COLO829 (cell line): ENCODE measurements at regions not wholly inside any gene's neighbourhood (a gene's known extent, or its start where the extent isn't known, plus 50 kb on each side); places are given as distances from the start of the nearest gene placed in this dataset.

Experiments
- DNase-seq: peaks from one replicate; pipeline ENCODE4 v3.0.0; 2012; ENCODE audit warnings: low spot score

DNA sequence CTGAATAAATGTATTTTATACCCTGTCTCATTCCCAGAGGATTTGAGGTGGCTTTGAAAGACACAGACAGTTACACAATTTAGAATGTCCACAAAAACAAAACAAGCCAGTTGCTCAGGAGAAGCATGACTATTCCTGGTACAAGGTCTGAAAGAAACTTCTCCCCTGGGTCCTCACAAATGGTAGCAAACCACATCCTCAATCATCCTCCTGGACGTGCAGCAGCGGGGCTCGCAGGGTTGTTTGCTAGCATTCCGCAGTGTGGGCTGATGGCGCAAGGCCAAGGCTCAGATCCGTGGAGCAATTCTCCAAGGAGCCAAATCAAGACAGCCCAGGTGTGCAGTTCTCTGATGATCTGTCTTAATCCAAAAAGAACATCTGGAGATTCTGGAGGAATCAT, 210.3 kb downstream of the ACTL7B start:
- DNase-seq = no peak

DNA sequence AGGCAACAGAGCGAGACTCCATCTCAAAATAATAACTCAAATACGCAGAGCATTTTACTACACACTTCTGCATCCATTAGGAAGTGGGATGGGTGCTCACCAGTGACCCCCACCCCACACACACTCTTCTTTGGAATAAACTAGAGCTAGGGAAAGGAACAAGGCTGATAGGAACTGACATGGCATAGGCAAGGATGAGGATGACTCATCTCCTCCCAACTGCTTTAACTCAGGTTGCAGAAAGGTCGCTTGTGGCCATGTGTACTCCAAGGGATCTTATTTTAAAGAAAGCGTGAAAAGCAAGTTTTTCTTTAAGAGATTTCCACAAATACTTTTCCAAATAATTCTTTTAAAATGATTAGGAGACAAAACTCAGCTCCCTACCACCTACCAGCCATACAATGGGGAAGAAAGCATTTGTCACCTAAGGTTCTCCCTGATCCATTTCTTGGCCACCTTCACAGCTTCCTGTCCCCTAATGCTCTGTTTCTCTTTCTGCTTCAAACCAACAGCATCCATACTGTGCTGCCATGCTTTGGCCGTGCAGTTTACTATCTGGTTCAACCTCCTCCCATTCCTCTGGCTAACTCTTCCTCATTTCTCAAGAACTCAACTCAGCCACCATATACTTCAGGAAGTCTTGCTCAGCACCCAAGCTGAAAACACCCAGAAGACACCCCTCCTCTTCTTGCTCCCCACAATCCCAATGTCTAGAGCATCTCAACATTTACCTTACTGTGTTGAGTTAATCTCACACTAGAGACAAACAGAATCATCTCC, 211.9 kb downstream of the ACTL7B start:
- DNase-seq = no peak

DNA sequence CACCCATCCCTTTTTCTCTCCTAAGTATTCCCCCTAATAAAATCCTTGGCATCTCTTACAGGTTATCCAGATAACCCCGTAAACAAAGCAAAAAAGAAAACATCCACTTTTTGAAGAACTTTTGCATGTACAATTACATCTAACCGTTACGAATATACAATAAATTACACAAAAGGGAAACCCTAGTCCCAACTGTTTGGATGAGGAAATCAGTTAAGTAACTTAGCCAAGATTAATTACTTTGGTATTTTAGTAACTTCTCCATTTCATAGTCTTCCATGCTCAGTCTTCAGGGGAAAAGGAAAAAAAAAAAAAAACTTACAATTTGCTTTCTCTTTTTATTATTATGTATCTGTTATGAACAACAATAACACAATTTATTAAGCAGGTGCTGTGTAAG, 212.9 kb downstream of the ACTL7B start:
- no peak for DNase-seq

DNA sequence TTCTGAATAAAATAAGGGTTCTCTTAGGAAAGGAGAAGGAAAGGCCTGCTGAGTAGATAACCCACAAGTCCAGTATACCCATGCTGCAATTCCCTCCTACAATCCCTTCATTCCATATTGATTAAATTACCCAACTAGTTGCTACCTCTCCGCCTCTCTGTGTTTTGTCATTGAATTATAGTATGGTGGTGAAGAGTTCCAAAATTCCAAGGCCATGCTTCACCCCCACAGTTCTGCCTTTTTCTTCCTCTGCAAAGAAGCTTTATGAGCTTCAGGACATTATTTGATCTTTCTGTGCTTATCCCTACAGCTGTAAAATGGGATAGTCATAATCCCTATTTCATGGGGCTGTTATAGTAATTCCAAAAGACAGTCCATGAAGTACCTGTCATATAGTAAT, 215.6 kb downstream of the ACTL7B start:
- DNase-seq = no peak

DNA sequence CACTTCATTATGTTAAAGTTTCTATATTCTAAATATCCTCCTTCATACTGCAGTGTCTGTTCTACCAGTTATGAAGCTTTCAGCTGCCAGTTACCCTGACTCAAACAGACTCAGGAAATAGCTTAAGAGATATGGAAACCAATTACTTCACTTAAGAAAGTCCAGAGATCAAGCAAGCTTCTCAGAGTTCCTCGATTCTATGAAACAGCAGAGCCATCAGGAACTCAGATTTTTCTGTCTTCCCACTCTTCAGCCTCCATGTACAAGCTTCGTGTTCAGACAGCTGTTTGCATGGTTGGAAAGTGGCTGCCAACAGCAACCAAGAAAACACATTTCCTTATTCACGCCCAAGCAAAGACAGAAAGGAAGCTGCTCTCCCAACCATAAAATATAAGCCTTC, 216.1 kb downstream of the ACTL7B start:
- no peak for DNase-seq

DNA sequence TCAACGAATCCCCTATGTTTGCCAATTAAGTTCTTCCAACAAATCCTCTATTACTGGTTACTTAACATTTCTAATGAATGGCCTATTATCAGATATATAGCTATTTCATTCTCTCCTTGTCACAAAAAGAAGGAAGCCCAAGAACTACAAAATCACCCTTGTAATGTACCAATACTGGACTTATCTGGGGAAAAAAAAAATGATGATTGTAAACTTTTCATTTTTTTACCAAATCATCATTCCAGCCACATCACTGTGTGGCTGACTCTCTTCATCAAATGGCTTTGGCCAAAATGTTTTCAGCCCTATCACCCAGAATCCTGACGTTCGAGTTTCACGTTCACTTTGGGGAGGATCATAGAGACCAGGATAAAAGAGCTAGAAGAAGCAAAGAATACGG, 216.7 kb downstream of the ACTL7B start:
- DNase-seq = no peak

DNA sequence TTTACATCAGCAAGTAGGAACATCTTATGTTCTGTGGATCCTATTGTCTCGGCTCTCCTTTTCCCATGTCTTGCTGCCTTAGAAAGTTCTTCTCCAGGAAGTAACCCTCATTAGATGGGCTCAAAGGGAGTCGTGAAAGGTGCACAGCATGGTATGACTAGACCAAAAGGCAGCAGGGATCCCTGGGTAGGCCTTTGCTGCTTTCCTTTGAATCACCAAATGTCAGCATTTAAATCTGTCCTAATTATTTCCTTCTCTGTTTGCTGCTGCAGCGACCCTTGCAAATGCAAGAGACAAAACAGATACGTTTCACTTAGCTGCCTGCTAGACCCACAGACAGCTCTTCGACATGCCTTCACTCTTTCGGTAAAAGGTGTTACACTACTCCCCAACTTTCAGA, 218.4 kb downstream of the ACTL7B start:
- DNase-seq = no peak

DNA sequence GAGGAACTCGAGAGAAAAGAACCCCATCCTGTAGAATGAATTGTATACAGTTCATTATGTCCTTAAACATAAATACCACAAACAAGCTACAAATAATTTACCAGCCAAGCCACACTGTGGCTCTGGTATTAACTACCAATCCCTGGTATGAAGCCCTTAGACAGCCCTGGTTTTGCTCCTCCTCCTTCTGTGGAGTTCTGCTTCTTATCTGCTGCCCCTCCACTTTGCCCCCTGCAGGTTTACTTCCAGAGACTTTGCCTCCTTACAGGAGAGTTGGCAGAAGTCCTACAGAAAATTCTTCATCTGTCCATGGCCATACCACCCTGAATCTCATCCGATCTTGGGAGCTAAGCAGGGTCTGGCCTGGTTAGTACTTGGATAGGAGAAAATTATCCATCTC, 219.8 kb downstream of the ACTL7B start:
- DNase-seq = no peak

DNA sequence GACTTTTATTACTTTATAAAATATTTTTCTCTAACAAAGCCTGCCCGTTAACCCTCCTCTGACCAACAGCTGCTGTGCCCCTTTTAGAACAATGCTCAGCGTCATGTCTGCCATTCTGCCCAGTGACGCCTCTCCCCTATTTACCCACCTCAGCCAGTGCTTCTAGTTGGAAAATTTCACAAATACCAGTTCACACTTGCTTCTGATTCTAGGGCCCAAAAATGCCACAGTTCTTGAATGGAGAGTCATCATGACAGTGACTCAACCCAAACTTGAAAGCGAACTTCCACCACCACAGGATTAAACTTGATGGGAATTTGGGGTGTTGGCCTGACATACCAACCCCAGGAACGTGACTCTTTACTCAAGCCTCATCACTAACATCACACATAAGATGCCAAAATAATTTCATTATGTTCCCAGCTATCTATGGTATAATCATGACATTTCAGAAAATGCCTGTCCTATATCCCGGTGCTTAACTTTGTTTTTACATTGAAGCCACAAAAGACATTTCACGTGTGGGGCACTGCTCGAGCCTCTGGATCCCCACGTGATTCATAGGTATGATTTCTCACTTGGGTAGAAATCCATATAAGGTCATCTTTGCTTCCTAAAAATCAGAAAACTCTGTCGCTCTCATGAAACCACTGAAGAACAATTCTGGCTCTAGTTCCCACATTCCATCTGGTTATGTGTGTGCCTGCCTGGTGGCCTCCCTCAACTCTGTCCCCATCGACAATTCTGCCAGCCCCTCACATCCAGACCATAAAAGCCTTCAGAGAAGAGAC, 220.9 kb downstream of the ACTL7B start:
- no peak for DNase-seq

DNA sequence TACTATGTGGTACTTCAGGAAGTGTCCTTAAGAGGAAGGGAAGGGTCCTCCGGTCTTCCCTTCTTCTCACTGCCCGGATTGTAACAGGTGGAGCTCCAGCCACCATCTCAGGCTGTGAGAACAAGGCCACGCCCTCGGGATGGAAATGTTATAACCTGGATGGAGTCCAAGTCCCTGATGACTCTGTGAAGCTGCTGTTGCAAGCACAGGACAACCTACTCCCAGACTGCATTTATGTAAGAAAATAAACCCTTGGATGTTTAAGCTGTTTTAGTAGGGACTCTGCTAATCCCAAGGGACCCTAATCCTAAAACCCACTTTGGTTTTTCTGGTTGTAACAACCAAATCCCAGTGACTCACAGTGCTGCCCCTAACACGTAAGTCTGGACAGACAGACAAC, 221.6 kb downstream of the ACTL7B start:
- no peak for DNase-seq

DNA sequence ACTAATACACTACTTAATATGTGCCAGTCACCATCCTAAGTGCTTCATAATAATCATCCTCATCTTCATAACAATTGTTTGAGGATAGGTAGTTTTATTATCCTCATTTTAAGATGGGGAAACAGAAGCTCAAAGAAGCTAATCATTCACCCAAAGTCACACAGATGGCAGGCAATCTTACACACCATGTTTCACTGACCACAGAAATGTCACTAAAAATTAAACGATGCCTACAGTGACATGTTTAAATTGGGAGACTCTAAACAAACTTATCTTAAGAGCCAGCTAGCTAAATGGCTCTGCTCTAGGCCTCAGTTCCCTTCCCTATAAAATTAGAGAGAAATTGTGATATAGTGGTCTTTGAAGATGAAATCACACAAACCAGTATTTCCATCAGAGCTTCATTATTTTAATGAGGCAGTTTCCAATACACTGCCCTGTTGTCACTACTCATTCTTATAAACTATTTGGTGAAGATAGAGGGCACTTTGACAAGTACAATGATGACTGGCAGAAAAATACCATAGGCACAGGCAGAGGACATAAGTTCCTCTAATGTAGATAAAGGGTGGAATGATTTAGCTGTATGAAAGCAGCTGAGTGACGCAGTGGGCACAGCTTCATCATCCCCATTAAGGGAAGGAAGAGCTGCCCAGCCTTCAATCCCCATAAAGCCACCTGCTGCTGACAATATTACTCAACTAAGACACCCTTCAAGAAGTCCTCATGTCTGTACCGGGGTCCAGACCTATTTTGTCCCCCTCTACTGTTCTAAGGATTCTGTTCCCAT, 224.1 kb downstream of the ACTL7B start:
- DNase-seq = no peak

DNA sequence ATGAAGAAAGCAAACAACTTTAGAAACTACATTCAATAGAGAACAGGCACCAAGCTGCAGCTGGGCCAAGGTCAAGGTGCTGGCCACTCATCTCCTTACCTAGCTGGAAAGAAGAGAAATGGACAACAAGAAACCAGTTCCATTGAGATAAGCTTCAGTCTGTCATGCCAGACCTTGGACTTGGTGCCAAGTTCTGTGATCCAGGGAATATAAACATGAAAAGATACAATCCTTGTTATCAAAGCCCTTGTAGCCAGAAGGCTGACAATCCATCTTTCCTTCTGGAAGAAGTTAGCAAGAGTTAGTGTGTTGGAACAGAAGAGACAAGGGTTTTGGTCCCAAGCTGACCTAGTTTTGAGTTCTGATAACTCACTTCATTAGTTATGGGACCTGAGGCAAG, 227.5 kb downstream of the ACTL7B start:
- no peak for DNase-seq

DNA sequence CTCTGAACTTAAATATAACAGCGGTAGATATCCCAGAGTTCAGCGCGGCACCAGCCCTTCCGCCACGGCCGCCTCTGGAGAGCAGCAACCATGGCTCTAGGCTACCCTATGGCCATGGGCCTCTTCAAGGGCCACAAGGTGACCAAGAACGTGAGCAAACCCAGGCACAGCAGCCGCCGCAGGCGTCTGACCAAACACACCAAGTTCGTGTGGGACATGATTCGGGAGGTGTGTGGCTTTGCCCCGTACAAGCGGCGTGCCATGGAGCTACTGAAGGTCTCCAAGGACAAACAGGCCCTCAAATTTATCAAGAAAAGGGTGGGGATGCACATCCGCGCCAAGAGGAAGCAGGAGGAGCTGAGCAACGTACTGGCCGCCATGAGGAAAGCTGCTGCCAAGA, 229.0 kb downstream of the ACTL7B start:
- DNase-seq = no peak

DNA sequence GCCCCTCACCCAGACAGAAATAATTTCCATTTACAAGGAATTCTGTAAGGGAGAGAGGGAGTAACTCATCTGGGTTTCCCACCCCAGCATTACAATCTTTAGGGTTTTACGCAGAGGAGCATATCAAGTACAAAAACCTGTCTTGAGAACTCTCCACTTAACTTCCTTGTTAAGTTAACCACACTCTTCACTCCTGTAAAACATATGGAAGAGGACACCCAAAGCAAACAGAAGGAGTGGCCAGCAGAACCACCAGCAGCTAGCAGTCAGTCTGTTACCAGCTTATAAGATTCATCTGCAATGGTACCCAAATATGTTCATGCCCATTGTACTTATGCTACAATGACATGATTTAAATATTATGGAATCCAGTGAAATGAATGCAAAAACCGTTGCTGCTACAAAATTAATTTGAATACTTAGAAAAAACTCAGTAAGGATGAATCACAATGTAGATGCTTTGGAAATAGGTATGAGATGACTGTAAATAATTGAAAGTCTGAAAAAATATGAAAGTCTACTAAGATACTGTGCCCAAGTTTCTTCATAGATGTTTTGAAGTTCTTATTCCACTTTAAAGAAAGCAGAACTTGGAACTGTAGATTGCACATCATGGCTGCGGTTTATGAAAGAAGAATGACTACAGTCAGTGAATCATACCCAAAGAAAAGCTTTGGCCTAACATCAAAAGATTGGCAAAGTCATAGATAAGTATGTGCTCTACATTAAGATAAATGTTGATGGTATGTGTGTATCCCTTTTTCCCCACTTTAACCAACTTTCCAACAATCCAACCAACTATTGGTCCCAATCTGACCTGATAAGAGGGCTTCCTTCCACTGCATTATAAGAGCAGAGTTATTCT, 233.6 kb downstream of the ACTL7B start:
- peak; percentile 66 for DNase-seq

DNA sequence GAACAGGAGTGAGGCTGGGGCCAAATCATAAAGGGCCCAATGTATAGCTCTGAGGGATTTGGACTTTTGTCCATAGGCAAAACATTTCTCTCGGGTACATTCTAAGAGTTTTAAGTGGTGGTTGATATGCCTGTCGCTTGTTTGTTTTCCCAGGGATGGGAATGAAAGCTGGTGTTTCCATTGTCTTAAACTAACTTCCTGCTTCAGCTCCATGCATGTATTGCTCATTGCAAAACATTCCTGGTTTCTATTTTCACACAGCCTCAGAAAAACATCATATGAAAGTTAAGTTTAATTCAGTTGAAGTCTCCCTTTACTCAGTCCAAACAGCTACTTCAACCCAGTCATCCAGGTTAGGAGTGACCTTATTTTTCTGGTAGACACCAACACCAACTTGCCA, 235.0 kb downstream of the ACTL7B start:
- DNase-seq = no peak

DNA sequence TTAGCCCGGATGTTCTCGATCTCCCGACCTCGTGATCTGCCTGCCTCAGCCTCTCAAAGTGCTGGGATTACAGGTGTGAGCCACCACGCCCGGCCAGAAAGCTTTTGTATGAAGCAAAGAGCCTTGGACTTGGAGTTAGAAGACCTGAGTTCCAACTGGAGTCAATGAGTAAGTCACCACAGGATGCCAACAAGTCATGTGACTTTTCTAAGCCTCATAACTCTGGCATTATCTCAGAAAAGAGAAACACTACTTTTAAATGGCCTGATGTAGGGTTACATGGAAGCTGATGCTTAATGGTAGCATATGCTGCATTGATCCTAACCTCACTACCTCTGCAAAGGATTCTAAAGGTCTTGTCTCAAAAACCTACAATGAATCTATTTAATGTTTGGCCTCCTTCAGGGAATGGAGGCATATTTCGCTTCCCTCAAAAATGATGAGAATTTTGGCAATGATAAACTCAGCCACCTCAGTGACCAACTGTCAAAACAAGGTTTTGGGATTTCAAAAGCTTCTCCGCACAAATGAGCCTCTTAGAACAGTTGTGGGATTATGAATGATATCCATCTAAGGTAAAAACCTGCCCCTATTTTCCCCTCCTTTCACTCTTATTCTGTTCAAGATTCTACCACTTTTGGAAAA, 236.8 kb downstream of the ACTL7B start:
- no peak for DNase-seq

DNA sequence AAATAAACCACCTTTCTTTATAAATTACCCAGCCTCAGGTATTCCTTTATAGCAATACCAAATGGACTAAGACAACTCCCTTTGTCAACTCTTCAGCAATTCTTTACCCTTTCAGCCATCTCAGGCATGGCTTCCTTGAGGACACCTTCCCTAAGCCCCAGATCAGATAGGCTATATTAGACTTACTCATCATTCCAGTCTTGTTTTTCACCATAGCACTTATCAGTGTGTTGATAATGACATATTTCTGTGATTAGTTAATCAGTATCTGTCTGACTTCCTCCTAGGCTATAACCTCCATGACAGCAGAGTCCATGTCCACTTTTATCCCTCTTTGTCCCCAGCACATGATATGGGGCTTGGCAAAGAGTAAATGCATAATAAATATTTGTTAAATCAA, 238.1 kb downstream of the ACTL7B start:
- no peak for DNase-seq

DNA sequence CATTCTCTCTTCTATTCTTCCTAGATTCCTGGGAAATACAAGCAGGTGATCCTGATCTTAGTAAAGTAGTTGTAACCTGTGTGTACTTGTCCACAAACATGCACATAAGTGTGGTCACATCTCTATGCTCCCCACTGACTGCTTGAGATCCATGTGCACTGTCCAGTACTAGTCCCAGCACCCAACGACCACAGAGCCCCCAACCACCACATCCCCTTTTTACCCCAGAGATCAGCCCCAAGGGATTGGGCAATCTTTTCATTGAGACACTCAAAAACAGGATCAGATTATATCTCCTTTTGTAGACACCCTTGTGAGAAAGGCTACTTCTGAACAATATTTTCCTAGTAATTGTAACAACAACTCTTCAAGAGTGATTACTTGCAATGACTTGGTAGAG, 240.6 kb downstream of the ACTL7B start:
- no peak for DNase-seq

DNA sequence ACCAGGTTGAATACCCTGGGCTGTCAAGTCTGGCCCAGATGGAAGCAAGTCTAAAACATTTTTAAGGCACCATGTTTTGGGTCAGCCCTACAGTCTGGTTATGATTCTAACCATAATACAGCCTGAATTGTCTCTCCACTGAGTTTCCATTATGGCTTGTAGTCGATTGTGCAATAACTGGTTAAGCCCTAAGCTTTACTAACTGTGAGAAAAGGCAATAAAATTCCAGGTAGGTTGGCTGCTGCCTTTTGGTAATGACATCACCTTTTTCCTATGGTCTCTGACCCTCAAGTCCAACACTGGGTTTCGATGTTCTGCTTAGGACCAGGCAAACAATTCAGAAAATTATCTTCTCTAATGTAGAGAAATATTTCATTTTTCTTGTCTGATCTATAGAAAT, 243.3 kb downstream of the ACTL7B start:
- DNase-seq = no peak

DNA sequence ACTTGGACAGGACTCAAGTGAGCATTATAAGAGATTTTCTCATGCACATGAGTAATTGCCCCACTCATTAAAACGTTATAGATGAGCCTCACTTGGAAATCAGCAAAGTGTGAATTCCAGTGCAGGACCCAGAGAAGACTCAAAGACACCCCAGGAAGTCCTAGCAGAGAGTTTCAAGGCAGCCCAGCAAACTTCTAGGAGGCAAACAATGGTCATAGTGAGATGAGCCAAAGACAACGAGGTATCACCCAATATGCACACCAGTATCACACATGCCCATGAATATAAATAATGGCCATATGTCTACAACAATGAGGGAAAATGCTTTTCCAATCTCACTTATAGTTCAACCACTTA, 245.9 kb downstream of the ACTL7B start:
- no peak for DNase-seq

DNA sequence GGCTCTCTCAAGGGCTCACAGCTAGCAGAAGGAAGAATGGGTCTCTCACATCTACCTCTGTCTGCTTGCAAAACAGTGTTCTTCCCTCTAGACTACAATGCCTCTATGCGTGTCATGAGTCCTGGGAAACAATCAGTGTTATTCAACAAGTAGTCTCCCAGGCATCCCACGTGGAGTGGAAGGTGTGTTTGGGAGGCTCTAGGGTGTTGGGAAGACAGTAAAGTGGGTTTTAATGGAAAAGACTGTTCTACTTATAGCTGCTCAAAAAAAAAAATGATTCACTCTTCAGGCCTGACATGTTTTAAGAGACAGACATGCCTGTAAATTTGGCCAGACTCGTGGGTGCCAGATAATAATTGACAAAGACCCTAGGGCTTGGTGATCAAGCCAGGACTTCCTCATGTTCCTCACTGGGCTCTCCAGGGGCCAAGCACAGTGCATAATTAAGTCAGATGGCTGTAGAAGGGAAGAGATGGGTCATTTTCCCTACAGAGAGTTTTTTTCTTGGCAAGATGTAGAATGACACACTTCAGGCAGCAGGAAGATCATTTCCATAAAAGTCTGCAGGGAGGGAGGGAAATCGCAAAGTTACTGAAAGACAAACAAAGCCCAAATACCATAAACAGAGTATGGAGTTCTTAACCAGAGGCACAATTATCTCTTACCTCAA, 246.4 kb downstream of the ACTL7B start:
- DNase-seq = peak; percentile 22
